HG03521 (cell line): ENCODE measurements at regions not wholly inside any gene's neighbourhood (a gene's known extent, or its start where the extent isn't known, plus 50 kb on each side); places are given as distances from the start of the nearest gene placed in this dataset.

Experiments
- ATAC-seq: cut with Tn5 transposase; IDR thresholded peaks from one replicate; pipeline ENCODE4 v1.9.1; 2021; ENCODE audit warnings: mild to moderate bottlenecking, moderate library complexity; ENCODE audit not compliant: unreplicated experiment

- no peak for ATAC-seq
Observed at GRCh38 chr16:73149334-73149733, 101.4 kb upstream of the ZFHX3 start.

GRCh38 chr16:73147958-73148357, 100.0 kb upstream of the ZFHX3 start:
- ATAC-seq = no peak

- no peak for ATAC-seq
Observed at GRCh38 chr16:73145166-73145880, 97.4 kb upstream of the ZFHX3 start.

- no peak for ATAC-seq
Observed at GRCh38 chr16:73143576-73144422, 95.9 kb upstream of the ZFHX3 start.

GRCh38 chr16:73143002-73143401, 95.1 kb upstream of the ZFHX3 start:
- ATAC-seq = no peak

GRCh38 chr16:73142053-73142854, 94.3 kb upstream of the ZFHX3 start:
- ATAC-seq = no peak

GRCh38 chr16:73140929-73141328, 93.0 kb upstream of the ZFHX3 start:
- ATAC-seq = no peak

- no peak for ATAC-seq
Observed at GRCh38 chr16:73131156-73131862, 83.4 kb upstream of the ZFHX3 start.

- no peak for ATAC-seq
Observed at GRCh38 chr16:73129455-73129854, 81.5 kb upstream of the ZFHX3 start.

- ATAC-seq = no peak
Observed at GRCh38 chr16:73126525-73126853, 78.6 kb upstream of the ZFHX3 start.

- ATAC-seq = no peak
Observed at GRCh38 chr16:73125850-73126524, 78.1 kb upstream of the ZFHX3 start.

- no peak for ATAC-seq
Observed at GRCh38 chr16:73124665-73125375, 76.9 kb upstream of the ZFHX3 start.

GRCh38 chr16:73124097-73124652, 76.2 kb upstream of the ZFHX3 start:
- ATAC-seq = no peak

GRCh38 chr16:73122604-73123391, 74.9 kb upstream of the ZFHX3 start:
- no peak for ATAC-seq

- no peak for ATAC-seq
Observed at GRCh38 chr16:73116576-73116975, 68.6 kb upstream of the ZFHX3 start.

GRCh38 chr16:73113336-73113735, 65.4 kb upstream of the ZFHX3 start:
- ATAC-seq = no peak

GRCh38 chr16:73108195-73108963, 60.5 kb upstream of the ZFHX3 start:
- no peak for ATAC-seq

- ATAC-seq = no peak
Observed at GRCh38 chr16:73107371-73107770, 59.4 kb upstream of the ZFHX3 start.
